Prostate gland (tissue), 2 donors: ENCODE measurements at regions not wholly inside any gene's neighbourhood (a gene's known extent, or its start where the extent isn't known, plus 50 kb on each side); places are given as distances from the start of the nearest gene placed in this dataset.
"Not testable (repeated sequence)": the region's sequence is repeated elsewhere in the genome, so short reads cannot be mapped to it uniquely, and the experiment has no call there.

Source experiments
- POLR2A ChIP-seq: fragments of 450-650 bp; IDR thresholded peaks from one replicate; pipeline ENCODE4 v1.6.1; 2016; ENCODE audit warnings: antibody characterized with exemption, mild to moderate bottlenecking
- POLR2AphosphoS5 ChIP-seq: sonication (generic); formaldehyde crosslinking; IDR thresholded peaks from one replicate; pipeline ENCODE4 v1.6.1; 2017; ENCODE audit warnings: antibody characterized with exemption
- TF ChIP-seq, protein P1 (sequence below), 4 experiments: fragments of 200-600 bp in 2 of 4; fragments of 450-650 bp in 2 of 4; sonication (generic) in 2 of 4; IDR thresholded peaks; 1 replicate in 3 of 4; 2 replicates in 1 of 4; pipeline ENCODE4 v1.5.1; 2016 to 2019; ENCODE audit warnings: antibody characterized with exemption in 4 of 4, mild to moderate bottlenecking in 2 of 4, moderate library complexity in 2 of 4

- TF ChIP-seq, protein P1, sequence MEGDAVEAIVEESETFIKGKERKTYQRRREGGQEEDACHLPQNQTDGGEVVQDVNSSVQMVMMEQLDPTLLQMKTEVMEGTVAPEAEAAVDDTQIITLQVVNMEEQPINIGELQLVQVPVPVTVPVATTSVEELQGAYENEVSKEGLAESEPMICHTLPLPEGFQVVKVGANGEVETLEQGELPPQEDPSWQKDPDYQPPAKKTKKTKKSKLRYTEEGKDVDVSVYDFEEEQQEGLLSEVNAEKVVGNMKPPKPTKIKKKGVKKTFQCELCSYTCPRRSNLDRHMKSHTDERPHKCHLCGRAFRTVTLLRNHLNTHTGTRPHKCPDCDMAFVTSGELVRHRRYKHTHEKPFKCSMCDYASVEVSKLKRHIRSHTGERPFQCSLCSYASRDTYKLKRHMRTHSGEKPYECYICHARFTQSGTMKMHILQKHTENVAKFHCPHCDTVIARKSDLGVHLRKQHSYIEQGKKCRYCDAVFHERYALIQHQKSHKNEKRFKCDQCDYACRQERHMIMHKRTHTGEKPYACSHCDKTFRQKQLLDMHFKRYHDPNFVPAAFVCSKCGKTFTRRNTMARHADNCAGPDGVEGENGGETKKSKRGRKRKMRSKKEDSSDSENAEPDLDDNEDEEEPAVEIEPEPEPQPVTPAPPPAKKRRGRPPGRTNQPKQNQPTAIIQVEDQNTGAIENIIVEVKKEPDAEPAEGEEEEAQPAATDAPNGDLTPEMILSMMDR (IDR thresholded peaks at IDR 0.05) = not testable (repeated sequence)
- not testable (repeated sequence) for TF ChIP-seq POLR2A, POLR2AphosphoS5
Observed at GRCh38 chr20:26057135-26057752, 360.6 kb upstream of the ZNF337 start.
